Natural killer cell (primary cell): ENCODE measurements at regions not wholly inside any gene's neighbourhood (a gene's known extent, or its start where the extent isn't known, plus 50 kb on each side); places are given as distances from the start of the nearest gene placed in this dataset.

ENCODE experiments used
- ATAC-seq, 3 donors: fragments of 150-1000 bp in 2 of 3; fragments of 200-7000 bp in 1 of 3; cut with Tn5 transposase; 1 replicate in 1 of 3; 2 replicates in 2 of 3; pipeline ENCODE4 v1.10.0; 2021; ENCODE audit warnings: mild to moderate bottlenecking in 2 of 3, moderate library complexity in 2 of 3
- DNase-seq, 2 donors: peaks; one replicate each; pipeline versions ENCODE4 v3.0.0 to v3.0.0-alpha.2; 2013 to 2021; ENCODE audit warnings: mixed read lengths in 1 of 2
- H3K27ac ChIP-seq: one replicate; pipeline ENCODE4 v1.5.1; 2013; ENCODE audit warnings: mild to moderate bottlenecking, low read length
- H3K27me3 ChIP-seq: one replicate; pipeline ENCODE4 v1.6.1; 2013; ENCODE audit warnings: low read length; ENCODE audit not compliant: control insufficient read depth, insufficient read depth
- H3K36me3 ChIP-seq: one replicate; pipeline ENCODE4 v1.6.1; 2013; ENCODE audit warnings: low read length; ENCODE audit not compliant: control insufficient read depth, insufficient read depth
- H3K4me1 ChIP-seq: one replicate; pipeline ENCODE4 v1.6.1; 2013; ENCODE audit warnings: low read length; ENCODE audit not compliant: control insufficient read depth, insufficient read depth
- H3K4me3 ChIP-seq: one replicate; pipeline ENCODE4 v1.5.1; 2013; ENCODE audit warnings: low read length
- H3K9me3 ChIP-seq: one replicate; pipeline ENCODE4 v1.6.1; 2013; ENCODE audit warnings: low read length; ENCODE audit not compliant: control insufficient read depth, insufficient read depth
- H3K27ac Mint-ChIP-seq, 2 donors: one replicate each; pipeline ENCODE4 v1.8.0; 2022; ENCODE audit warnings: mild to moderate bottlenecking in 2 of 2, mixed read lengths in 2 of 2, moderate library complexity in 1 of 2
- H3K27me3 Mint-ChIP-seq, 2 donors: one replicate each; pipeline ENCODE4 v1.8.0; 2022; ENCODE audit warnings: low read depth in 2 of 2, mixed read lengths in 2 of 2
- H3K36me3 Mint-ChIP-seq: one replicate; pipeline ENCODE4 v1.8.0; 2022; ENCODE audit warnings: mixed read lengths
- H3K4me1 Mint-ChIP-seq, 2 donors: one replicate each; pipeline ENCODE4 v1.8.0; 2022; ENCODE audit warnings: mixed read lengths in 2 of 2
- H3K4me3 Mint-ChIP-seq: one replicate; pipeline ENCODE4 v1.8.0; 2022; ENCODE audit warnings: mild to moderate bottlenecking, moderate library complexity, mixed read lengths
- H3K9me3 Mint-ChIP-seq, 2 donors: one replicate each; pipeline ENCODE4 v1.8.0; 2022; ENCODE audit warnings: mixed read lengths in 2 of 2
- CTCF ChIP-seq: fragments of 200-600 bp; IDR thresholded peaks from one replicate; pipeline ENCODE4 v1.8.0; 2022; ENCODE audit warnings: antibody characterized with exemption
- WGBS: methylation state at CpG from one replicate; pipeline ENCODE4 v1.1.7; 2013; ENCODE audit warnings: missing lambda C conversion rate; ENCODE audit not compliant: insufficient coverage; 5-methylcytosine and 5-hydroxymethylcytosine counted together
- intact Hi-C: fragments of 100-400 bp; cut with micrococcal nuclease; formaldehyde crosslinking; loops from one replicate; pipeline ENCODE4 v1.14.2; 2022

- ATAC-seq = no peak
- WGBS = 91% methylated on average over 8 of the region's 9 CpGs
Measured at GRCh38 chr20:53794529-53795115, 201.0 kb upstream of the ZNF217 start.

GRCh38 chr20:53793783-53794383, 200.2 kb upstream of the ZNF217 start:
- no peak overlapping the region for H3K27ac Mint-ChIP-seq
- no peak overlapping the region for H3K27ac ChIP-seq
- no peaks in the 10 kb centered on the region for H3K36me3 Mint-ChIP-seq
- 98% methylated on average over 7 of the region's 7 CpGs for WGBS
- no peaks in the 10 kb centered on the region for H3K27me3 Mint-ChIP-seq
- no peak overlapping the region for H3K4me3 ChIP-seq
- no peaks in the 10 kb centered on the region for H3K4me1 ChIP-seq
- TF ChIP-seq CTCF = no peak
- intact Hi-C loops = no loop called here
- H3K36me3 ChIP-seq = no peaks in the 10 kb centered on the region
- H3K27me3 ChIP-seq = no peaks in the 10 kb centered on the region
- ATAC-seq = no peak
- no peak overlapping the region for H3K4me3 Mint-ChIP-seq
- H3K9me3 Mint-ChIP-seq = no peaks in the 10 kb centered on the region
- peaks cover 0 to 14% of the 10 kb centered on the region in 2 donors for H3K4me1 Mint-ChIP-seq
- DNase-seq = no peak
- no peaks in the 10 kb centered on the region for H3K9me3 ChIP-seq

More at GRCh38 chr20:53794529-53795115, 201.0 kb upstream of the ZNF217 start:
- H3K4me3 Mint-ChIP-seq = no peak overlapping the region
- Histone ChIP-seq H3K27me3 (no peaks in the 10 kb centered on the region), H3K36me3 (no peaks in the 10 kb centered on the region), H3K4me3 (no peak overlapping the region), H3K27ac (no peak overlapping the region), H3K4me1 (no peaks in the 10 kb centered on the region), H3K9me3 (no peaks in the 10 kb centered on the region)
- intact Hi-C loops = no loop called here
- H3K4me1 Mint-ChIP-seq = peaks cover 0 to 14% of the 10 kb centered on the region in 2 donors
- no peak for TF ChIP-seq CTCF
- H3K27me3 Mint-ChIP-seq = no peaks in the 10 kb centered on the region
- no peaks in the 10 kb centered on the region for H3K9me3 Mint-ChIP-seq
- no peak overlapping the region for H3K27ac Mint-ChIP-seq
- H3K36me3 Mint-ChIP-seq = no peaks in the 10 kb centered on the region
- no peak for DNase-seq

GRCh38 chr20:53792946-53793536, 199.4 kb upstream of the ZNF217 start:
- Mint-ChIP-seq H3K9me3 (no peaks in the 10 kb centered on the region), H3K36me3 (no peaks in the 10 kb centered on the region), H3K27ac (no peak overlapping the region), H3K27me3 (no peaks in the 10 kb centered on the region), H3K4me3 (no peak overlapping the region), H3K4me1 (peaks cover 0 to 11% of the 10 kb centered on the region in 2 donors)
- TF ChIP-seq CTCF = no peak
- Histone ChIP-seq H3K4me1 (no peaks in the 10 kb centered on the region), H3K9me3 (no peaks in the 10 kb centered on the region), H3K27ac (no peak overlapping the region), H3K36me3 (no peaks in the 10 kb centered on the region), H3K27me3 (no peaks in the 10 kb centered on the region), H3K4me3 (no peak overlapping the region)
- ATAC-seq (no peak), DNase-seq (no peak)
- WGBS = 91% methylated on average over 4 of the region's 5 CpGs
- intact Hi-C loops = no loop called here
